Activated CD4-positive, alpha-beta T cell treated with anti-CD3 and anti-CD28 coated beads, Interleukin-2, amount 10 ng/mL, durations not matched to agents 7 days and 5 days (primary cell): ENCODE measurements at regions not wholly inside any gene's neighbourhood (a gene's known extent, or its start where the extent isn't known, plus 50 kb on each side); places are given as distances from the start of the nearest gene placed in this dataset.

Source experiments
- CTCF ChIA-PET: fragments of 350-600 bp; sonication (Branson Sonifier 250); formaldehyde crosslinking; loops from one replicate; lab custom pipeline; 2021; ENCODE audit warnings: antibody characterized with exemption; lab: Charles Lee
- POLR2A ChIA-PET: fragments of 350-600 bp; sonication (Branson Sonifier 250); formaldehyde crosslinking; loops from one replicate; lab custom pipeline; 2021; ENCODE audit warnings: antibody characterized with exemption; lab: Charles Lee
- DNase-seq: peaks from one replicate; pipeline ENCODE4 v3.0.0-alpha.2; 2020
- H3K27ac Mint-ChIP-seq: one replicate; pipeline ENCODE4 v1.8.0; 2021; ENCODE audit warnings: mild to moderate bottlenecking, moderate library complexity, mixed read lengths
- H3K27me3 Mint-ChIP-seq: one replicate; pipeline ENCODE4 v1.8.0; 2021; ENCODE audit warnings: mixed read lengths
- H3K36me3 Mint-ChIP-seq: one replicate; pipeline ENCODE4 v1.8.0; 2021; ENCODE audit warnings: low read depth, mixed read lengths
- H3K4me1 Mint-ChIP-seq: one replicate; pipeline ENCODE4 v1.8.0; 2021; ENCODE audit warnings: mixed read lengths
- H3K4me3 Mint-ChIP-seq: one replicate; pipeline ENCODE4 v1.8.0; 2021; ENCODE audit warnings: mild to moderate bottlenecking, moderate library complexity, mixed read lengths
- H3K9me3 Mint-ChIP-seq: one replicate; pipeline ENCODE4 v1.8.0; 2021; ENCODE audit warnings: mixed read lengths

DNA sequence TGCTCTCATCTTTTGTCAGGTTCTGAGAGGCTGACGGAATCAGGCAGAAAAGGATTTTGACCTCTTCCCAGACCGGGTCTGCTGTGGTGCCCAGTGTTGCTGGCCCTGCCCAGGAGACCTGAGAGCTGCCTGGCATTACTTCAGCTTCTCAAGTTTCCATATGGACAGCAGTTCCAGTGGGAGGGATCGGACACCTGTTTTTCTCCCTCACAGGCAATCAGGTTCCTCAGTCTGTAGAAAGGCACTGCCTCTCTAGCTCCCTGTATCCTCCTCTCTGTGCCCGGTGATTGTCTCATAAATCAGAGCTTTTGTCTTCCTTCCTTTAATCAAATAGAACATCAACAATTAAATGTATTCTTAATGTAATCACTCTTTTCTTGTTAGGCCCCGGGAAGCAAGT is 198.7 kb downstream of the SEMA6A start:
- Mint-ChIP-seq H3K4me3 (no peak overlapping the region), H3K27ac (no peak overlapping the region), H3K36me3 (no peaks in the 10 kb centered on the region), H3K4me1 (no peaks in the 10 kb centered on the region), H3K9me3 (no peaks in the 10 kb centered on the region), H3K27me3 (no peaks in the 10 kb centered on the region)
- POLR2A ChIA-PET = interaction anchor here (0.7 kb wide), 1 partner anchor 49 kb away, joined by 3 read pairs; no protein-coding TSS in a partner anchor
- DNase-seq = no peak
- CTCF ChIA-PET = interaction anchor here (0.6 kb wide), 1 partner anchor 24 kb away, joined by 3 read pairs; no protein-coding TSS in a partner anchor

DNA sequence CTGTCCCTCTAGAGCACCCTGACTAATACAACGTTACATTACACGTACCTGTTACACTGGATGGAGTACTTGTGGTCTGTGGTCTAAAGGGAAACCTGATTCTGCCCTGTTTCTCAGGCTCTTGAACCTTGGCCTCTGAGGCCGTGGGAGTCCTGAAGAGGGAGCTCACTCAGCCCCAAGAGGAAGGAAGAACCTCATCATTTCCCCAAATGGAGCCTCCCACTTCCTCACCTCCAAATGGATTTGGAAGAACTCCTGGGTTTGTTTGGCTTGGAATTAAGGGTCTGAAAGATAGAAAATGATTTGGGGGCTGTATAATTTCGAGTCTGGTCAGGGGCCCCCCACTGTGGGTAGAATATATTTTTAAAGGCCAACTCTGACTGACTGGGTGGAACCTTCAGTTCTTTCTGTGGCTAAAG is 200.2 kb downstream of the SEMA6A start:
- Mint-ChIP-seq H3K27me3 (no peaks in the 10 kb centered on the region), H3K27ac (no peak overlapping the region), H3K36me3 (no peaks in the 10 kb centered on the region), H3K9me3 (no peaks in the 10 kb centered on the region), H3K4me3 (no peak overlapping the region), H3K4me1 (no peaks in the 10 kb centered on the region)
- no peak for DNase-seq
- ChIA-PET POLR2A (no interaction called here), CTCF (interaction anchor here (0.6 kb wide), 1 partner anchor 196 kb away, joined by 3 read pairs; no protein-coding TSS in a partner anchor)

DNA sequence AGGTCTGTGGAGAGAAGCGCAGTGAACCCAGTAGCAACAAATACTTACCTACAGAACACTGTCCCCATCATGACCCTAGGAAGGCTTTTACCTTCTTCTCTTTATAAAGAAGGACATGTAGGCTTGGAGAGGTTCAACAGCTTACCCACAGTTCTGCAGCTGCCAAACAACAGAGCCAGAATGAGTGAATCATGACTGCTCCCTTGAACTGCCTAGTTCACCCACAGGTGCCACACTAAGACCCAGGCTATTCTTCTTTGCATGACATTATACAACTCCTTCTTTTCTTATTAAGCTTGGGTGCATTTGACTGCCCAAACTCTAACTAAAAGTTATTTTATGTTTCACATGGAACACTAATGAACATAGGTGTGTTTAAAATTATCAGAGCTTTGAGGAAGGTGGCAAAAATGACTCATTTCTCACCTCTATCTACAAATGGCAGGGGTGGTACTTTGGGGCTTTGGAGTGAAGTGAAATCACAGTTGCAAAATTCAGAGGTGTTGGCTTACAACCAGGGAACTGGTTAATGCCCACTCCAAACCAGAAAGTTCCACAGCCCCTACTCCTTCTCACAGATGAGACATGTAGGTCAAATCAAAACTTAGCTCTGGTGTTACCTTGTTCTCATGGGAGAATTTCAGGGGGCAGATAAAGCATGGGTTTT is 201.6 kb downstream of the SEMA6A start:
- Mint-ChIP-seq H3K27me3 (no peaks in the 10 kb centered on the region), H3K27ac (no peak overlapping the region), H3K4me1 (no peaks in the 10 kb centered on the region), H3K9me3 (no peaks in the 10 kb centered on the region), H3K36me3 (no peaks in the 10 kb centered on the region), H3K4me3 (no peak overlapping the region)
- CTCF ChIA-PET = interaction anchor here (0.5 kb wide), 1 partner anchor 81 kb away, joined by 3 read pairs; no protein-coding TSS in a partner anchor
- POLR2A ChIA-PET = no interaction called here
- DNase-seq = no peak

DNA sequence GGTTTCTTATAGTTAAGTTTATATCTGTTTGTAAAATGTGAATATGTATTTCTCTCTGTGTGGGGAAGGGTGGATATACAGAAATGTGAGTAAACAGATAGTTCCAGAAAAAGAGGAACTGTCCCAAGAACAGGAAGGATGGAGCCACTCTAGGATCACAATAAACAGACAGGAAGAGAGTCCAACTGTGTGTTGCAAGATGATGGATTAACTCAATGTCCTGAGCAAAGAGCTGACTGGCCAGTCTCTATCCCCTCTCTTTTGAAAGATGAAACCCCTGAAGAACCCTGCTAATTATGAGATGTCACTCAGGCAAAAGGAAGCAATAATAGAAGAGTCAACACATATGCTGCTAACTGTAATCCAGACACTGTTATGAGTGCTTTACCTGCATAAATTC is 202.7 kb downstream of the SEMA6A start:
- Mint-ChIP-seq H3K27ac (no peak overlapping the region), H3K4me1 (no peaks in the 10 kb centered on the region), H3K4me3 (no peak overlapping the region), H3K36me3 (no peaks in the 10 kb centered on the region), H3K27me3 (no peaks in the 10 kb centered on the region), H3K9me3 (no peaks in the 10 kb centered on the region)
- POLR2A ChIA-PET = no interaction called here
- DNase-seq = no peak
- CTCF ChIA-PET = no interaction called here

DNA sequence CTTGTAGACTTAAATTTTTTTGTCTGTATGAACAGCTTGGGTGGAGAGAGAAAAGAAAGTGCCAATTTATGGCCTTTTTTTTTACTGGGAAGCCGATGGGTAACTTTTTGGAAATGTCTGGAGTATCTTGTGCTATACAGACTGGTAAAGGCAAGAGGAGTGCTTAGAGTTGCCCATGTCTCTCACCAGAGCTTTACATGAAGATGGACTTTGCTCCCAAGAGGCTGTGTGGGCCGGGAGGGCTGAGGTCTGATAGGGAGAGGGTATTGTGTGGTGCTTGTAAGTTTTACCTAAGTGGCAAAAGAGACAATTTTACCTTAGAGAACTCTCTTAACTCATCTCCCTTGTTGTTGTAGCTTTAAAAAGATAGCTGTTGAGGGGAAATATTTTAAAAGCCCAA is 203.2 kb downstream of the SEMA6A start:
- Mint-ChIP-seq H3K4me1 (no peaks in the 10 kb centered on the region), H3K9me3 (no peaks in the 10 kb centered on the region), H3K4me3 (no peak overlapping the region), H3K27ac (no peak overlapping the region), H3K27me3 (no peaks in the 10 kb centered on the region), H3K36me3 (no peaks in the 10 kb centered on the region)
- ChIA-PET POLR2A (no interaction called here), CTCF (interaction anchor here (0.6 kb wide), 1 partner anchor 74 kb away, joined by 4 read pairs; no protein-coding TSS in a partner anchor)
- DNase-seq = no peak

DNA sequence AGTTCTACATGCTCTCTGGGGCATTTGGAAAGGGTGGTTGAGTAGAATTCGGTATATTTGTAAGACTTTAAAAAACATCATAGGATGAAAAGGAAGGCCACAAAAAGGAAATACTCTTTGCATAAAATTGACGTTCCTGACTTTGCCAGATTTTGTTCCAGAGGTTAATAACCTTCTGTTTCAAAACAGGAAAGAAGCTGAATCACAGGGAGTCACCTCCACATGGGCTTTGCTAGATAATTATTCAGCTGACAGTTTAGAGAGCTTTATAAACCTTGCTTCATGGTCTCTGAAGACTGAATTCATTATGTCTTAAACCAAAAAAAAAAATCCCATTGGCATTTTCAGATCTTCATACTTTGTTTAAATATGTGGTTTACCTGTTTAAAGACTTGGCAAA is 203.7 kb downstream of the SEMA6A start:
- CTCF ChIA-PET = interaction anchor here (0.6 kb wide), 1 partner anchor 73 kb away, joined by 4 read pairs; no protein-coding TSS in a partner anchor
- POLR2A ChIA-PET = no interaction called here
- H3K9me3 Mint-ChIP-seq = no peaks in the 10 kb centered on the region
- no peaks in the 10 kb centered on the region for H3K27me3 Mint-ChIP-seq
- no peak for DNase-seq
- H3K27ac Mint-ChIP-seq = no peak overlapping the region
- H3K4me3 Mint-ChIP-seq = no peak overlapping the region
- H3K4me1 Mint-ChIP-seq = no peaks in the 10 kb centered on the region
- no peaks in the 10 kb centered on the region for H3K36me3 Mint-ChIP-seq

DNA sequence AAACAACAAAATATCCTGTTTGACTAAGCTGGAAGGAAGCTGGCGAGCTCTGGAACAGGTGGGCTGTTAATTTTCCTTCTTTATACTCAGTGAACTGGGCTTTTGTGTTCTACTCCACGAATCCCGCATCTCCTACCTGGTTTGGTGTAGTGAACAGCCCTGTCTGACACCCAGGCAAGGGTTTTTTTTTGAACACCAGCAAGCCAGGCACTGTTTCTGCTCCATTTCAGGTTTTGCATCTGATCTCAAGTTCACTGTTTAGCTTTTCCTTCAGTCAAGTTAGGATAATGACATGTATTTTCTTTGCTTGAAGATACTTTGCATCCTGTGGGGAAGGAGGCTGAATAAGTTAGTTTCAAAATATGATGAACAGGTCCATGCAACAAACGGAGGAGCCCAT is 204.5 kb downstream of the SEMA6A start:
- Mint-ChIP-seq H3K9me3 (no peaks in the 10 kb centered on the region), H3K4me1 (no peaks in the 10 kb centered on the region), H3K36me3 (no peaks in the 10 kb centered on the region), H3K27me3 (no peaks in the 10 kb centered on the region), H3K27ac (no peak overlapping the region), H3K4me3 (no peak overlapping the region)
- ChIA-PET CTCF (interaction anchor here (0.7 kb wide), 1 partner anchor 26 kb away, joined by 3 read pairs; no protein-coding TSS in a partner anchor), POLR2A (no interaction called here)
- no peak for DNase-seq

DNA sequence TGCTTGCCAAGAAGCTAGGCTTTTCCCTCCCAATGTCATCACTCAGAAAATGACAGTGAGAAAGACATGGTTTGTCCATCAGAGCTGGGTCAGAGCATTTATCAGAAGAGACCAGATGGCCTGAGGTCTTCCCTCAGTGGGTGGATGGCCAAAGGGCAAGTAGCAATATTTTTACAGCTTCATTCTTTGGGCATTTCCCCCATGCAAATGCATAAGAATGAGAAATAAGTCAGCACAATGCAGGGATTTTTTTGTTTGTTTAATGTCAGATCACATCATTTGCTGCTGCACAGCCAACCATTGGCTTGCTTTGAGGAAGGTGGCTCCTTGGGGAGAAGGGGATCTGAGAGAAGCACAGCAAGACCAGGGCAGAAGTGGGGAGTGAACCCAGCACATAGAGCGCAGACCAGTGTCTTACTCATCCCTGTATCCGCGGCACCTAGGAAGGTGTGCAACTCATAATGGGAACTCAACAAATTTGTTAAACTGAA is 209.6 kb downstream of the SEMA6A start:
- Mint-ChIP-seq H3K4me1 (no peaks in the 10 kb centered on the region), H3K9me3 (no peaks in the 10 kb centered on the region), H3K27me3 (no peaks in the 10 kb centered on the region), H3K36me3 (peaks cover 4% of the 10 kb centered on the region), H3K4me3 (no peak overlapping the region), H3K27ac (no peak overlapping the region)
- DNase-seq = no peak
- CTCF ChIA-PET = no interaction called here
- POLR2A ChIA-PET = no interaction called here

DNA sequence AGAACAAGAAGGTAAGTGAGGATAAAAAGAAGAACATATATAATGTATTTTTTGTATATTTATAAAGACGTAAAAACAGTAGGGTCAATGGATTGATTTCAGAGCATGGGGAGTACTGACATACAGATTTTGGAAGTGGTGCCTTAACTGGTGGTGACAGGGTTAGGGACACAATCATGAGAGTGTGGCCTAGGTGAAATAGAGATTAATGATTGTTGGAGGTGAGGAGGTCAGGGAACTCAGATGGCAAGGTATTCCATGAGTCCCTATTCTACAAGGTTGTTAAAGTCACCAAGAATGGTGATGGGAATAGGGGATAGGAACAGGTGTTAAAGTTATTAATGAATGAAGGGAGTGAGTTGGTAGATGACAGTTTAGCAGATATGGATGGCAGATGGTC is 210.8 kb downstream of the SEMA6A start:
- Mint-ChIP-seq H3K27ac (no peak overlapping the region), H3K27me3 (no peaks in the 10 kb centered on the region), H3K4me1 (no peaks in the 10 kb centered on the region), H3K36me3 (peaks cover 4% of the 10 kb centered on the region), H3K4me3 (no peak overlapping the region), H3K9me3 (no peaks in the 10 kb centered on the region)
- no peak for DNase-seq
- ChIA-PET POLR2A (no interaction called here), CTCF (no interaction called here)

DNA sequence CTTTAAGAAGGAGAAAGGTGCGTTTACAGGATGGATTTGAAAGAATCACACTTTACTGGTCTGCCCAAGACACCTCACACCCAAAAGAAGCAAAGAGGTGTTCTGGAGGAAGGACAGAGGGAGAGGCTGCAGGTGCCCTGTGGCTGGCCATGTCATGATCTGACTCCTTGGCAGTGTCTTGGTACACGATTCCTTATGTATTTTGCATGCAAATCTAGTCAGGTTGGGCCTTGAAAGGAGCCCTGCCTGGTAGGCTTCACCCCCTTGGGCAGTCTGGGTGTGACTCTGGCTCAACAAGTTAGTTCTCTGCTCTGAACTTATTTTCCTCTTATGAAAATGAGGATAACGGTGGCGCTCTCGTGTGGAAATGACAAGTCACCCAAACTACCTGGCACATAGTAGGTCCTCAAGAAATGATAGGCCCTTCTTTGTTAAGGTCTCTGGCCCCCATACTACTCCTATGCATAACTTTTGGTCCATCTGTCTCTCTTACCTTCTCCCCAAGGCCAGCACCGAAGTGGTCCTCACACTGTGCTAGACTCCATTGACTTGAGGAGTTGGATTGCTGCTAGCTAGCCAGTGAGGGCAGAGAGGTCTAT is 212.5 kb downstream of the SEMA6A start:
- H3K4me1 Mint-ChIP-seq = no peaks in the 10 kb centered on the region
- peaks cover 4% of the 10 kb centered on the region for H3K36me3 Mint-ChIP-seq
- ChIA-PET POLR2A (no interaction called here), CTCF (no interaction called here)
- H3K27me3 Mint-ChIP-seq = no peaks in the 10 kb centered on the region
- no peaks in the 10 kb centered on the region for H3K9me3 Mint-ChIP-seq
- DNase-seq = no peak
- no peak overlapping the region for H3K4me3 Mint-ChIP-seq
- no peak overlapping the region for H3K27ac Mint-ChIP-seq

DNA sequence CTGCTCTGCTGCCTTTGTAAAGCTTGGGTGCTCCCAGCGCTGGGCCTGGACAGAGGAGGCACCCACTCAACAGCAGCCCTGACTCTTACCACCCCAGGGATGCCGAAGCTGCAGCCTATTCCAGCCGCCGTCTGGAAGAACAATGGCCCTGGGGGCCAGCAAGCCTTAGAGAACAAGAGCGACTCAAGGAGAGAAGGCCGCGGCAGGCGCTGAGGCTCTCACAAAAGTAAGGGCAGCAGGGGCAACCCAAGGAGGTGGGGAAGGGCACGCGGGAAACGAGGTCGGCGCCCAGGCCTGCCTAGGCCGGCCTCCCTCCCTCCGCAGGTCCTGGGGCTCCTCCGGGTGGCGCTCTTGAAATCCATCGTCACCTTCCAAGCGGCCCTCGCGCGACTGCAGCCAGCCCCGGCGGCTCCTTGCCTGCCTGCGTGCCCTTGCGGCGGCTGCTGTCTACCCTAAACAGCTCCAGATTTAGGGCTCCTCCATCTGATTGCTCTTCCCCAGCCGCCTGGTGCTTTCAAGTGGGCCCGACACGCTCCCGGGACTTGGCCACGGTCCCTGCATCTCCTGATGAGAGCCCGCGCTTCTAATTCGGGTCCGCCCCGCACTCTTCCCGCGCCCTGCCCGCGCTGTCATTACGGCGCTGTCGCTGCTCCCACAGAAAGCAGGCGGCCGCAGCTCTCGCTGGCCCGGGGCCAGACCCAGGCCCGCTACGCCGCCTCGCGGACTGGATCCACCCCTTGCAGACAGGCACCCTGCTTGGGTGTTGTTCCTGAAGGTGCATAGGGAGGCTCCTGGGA is 213.3 kb downstream of the SEMA6A start:
- H3K9me3 Mint-ChIP-seq = no peaks in the 10 kb centered on the region
- no peaks in the 10 kb centered on the region for H3K4me1 Mint-ChIP-seq
- H3K27me3 Mint-ChIP-seq = no peaks in the 10 kb centered on the region
- no peak overlapping the region for H3K4me3 Mint-ChIP-seq
- POLR2A ChIA-PET = no interaction called here
- H3K36me3 Mint-ChIP-seq = peaks cover 4% of the 10 kb centered on the region
- DNase-seq = no peak
- CTCF ChIA-PET = no interaction called here
- no peak overlapping the region for H3K27ac Mint-ChIP-seq

DNA sequence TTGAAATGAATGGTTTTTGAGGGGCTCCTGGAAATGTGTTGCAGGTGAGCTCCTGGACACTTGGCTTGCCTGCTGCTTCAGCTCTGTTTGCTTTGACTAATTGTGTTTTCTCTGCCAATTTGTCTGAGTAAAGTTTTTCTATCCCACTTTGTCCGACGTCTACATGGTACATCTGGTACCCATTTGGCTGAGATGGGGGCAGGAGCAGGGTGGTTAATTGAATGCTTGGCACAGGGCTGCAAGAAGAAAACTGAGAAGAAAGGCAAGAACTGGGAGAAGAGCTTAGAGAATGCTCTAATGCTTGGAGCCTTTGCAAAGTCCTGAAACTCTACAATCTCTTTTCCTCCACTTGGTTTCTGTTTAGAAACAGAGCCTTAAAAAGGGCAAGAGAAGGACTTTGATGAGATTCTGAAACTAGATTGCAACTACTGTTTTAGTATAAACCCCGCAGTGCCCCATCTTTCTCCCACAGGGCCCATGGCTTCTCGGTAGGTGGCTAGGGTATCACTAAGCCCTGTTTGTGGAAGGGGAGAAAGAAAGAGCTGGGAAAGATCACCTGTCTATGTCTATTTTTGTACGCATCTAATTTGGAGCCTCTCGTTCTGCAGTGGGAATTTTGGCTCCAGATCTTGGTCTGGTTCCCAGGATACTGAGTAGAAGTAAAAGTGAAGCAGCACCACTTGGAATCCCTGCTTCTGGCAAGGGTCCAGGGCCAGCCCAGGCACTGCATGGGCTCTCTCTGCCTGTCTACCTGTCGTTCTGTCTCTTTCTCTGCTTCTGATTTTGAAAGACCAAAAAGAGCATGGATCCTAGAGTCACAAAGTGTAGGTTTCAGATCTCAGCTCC is 214.4 kb downstream of the SEMA6A start:
- POLR2A ChIA-PET = no interaction called here
- peaks cover 4% of the 10 kb centered on the region for H3K9me3 Mint-ChIP-seq
- H3K4me1 Mint-ChIP-seq = no peaks in the 10 kb centered on the region
- H3K36me3 Mint-ChIP-seq = peaks cover 4% of the 10 kb centered on the region
- no peak overlapping the region for H3K27ac Mint-ChIP-seq
- H3K27me3 Mint-ChIP-seq = no peaks in the 10 kb centered on the region
- CTCF ChIA-PET = interaction anchor here (1.2 kb wide), 1 partner anchor 19 kb away, joined by 3 read pairs; no protein-coding TSS in a partner anchor
- no peak overlapping the region for H3K4me3 Mint-ChIP-seq
- no peak for DNase-seq
